HG03442 (cell line): ENCODE measurements at regions not wholly inside any gene's neighbourhood (a gene's known extent, or its start where the extent isn't known, plus 50 kb on each side); places are given as distances from the start of the nearest gene placed in this dataset.

Experiments
- ATAC-seq: cut with Tn5 transposase; IDR thresholded peaks from one replicate; pipeline ENCODE4 v1.9.1; 2021; ENCODE audit warnings: mild to moderate bottlenecking, moderate library complexity; ENCODE audit not compliant: unreplicated experiment

- ATAC-seq, result no peak
Observed at GRCh38 chr18:40738321-40738880, 1216.6 kb upstream of the PIK3C3 start.

- ATAC-seq, result no peak
Observed at GRCh38 chr18:40708726-40709125, 1246.3 kb upstream of the PIK3C3 start.

GRCh38 chr18:40707797-40708196 lies 1247.2 kb upstream of the PIK3C3 start:
- no peak for ATAC-seq

- no peak for ATAC-seq
Observed at GRCh38 chr18:40698129-40698528, 1256.9 kb upstream of the PIK3C3 start.

GRCh38 chr18:40695526-40695925 lies 1259.5 kb upstream of the PIK3C3 start:
- no peak for ATAC-seq

GRCh38 chr18:40692871-40693270 lies 1262.2 kb upstream of the PIK3C3 start:
- no peak for ATAC-seq

- no peak for ATAC-seq
Observed at GRCh38 chr18:40690062-40690461, 1265.0 kb upstream of the PIK3C3 start.

GRCh38 chr18:40687399-40687798 lies 1267.6 kb upstream of the PIK3C3 start:
- no peak for ATAC-seq

GRCh38 chr18:40686836-40687235 lies 1268.2 kb upstream of the PIK3C3 start:
- no peak for ATAC-seq

GRCh38 chr18:40685219-40685618 lies 1269.8 kb upstream of the PIK3C3 start:
- ATAC-seq, result no peak

- no peak for ATAC-seq
Observed at GRCh38 chr18:40678318-40678717, 1276.7 kb upstream of the PIK3C3 start.

- ATAC-seq, result no peak
Observed at GRCh38 chr18:40676668-40677067, 1278.4 kb upstream of the PIK3C3 start.

- no peak for ATAC-seq
Observed at GRCh38 chr18:40673150-40673549, 1281.9 kb upstream of the PIK3C3 start.

GRCh38 chr18:40672590-40672989 lies 1282.4 kb upstream of the PIK3C3 start:
- no peak for ATAC-seq

- no peak for ATAC-seq
Observed at GRCh38 chr18:40670668-40671375, 1284.2 kb upstream of the PIK3C3 start.

GRCh38 chr18:40662898-40663437 lies 1292.1 kb upstream of the PIK3C3 start:
- no peak for ATAC-seq

- no peak for ATAC-seq
Observed at GRCh38 chr18:40653682-40654081, 1301.4 kb upstream of the PIK3C3 start.

GRCh38 chr18:40652321-40652720 lies 1302.7 kb upstream of the PIK3C3 start:
- ATAC-seq, result no peak

- no peak for ATAC-seq
Observed at GRCh38 chr18:40651163-40651562, 1303.9 kb upstream of the PIK3C3 start.

- no peak for ATAC-seq
Observed at GRCh38 chr18:40642692-40643229, 1312.3 kb upstream of the PIK3C3 start.

- no peak for ATAC-seq
Observed at GRCh38 chr18:40631319-40631718, 1323.7 kb upstream of the PIK3C3 start.

GRCh38 chr18:40630496-40630895 lies 1324.5 kb upstream of the PIK3C3 start:
- no peak for ATAC-seq
